Right atrium auricular region (tissue), 2 donors: ENCODE measurements at regions not wholly inside any gene's neighbourhood (a gene's known extent, or its start where the extent isn't known, plus 50 kb on each side); places are given as distances from the start of the nearest gene placed in this dataset.

Experiments used
- DNase-seq: peaks from one replicate; pipeline ENCODE4 v3.0.0-alpha.2; 2019; ENCODE audit warnings: low spot score
- H3K27ac ChIP-seq, 2 donors: fragments of 200-600 bp; sonication (generic); 1 replicate in 1 of 2; 2 replicates in 1 of 2; pipeline ENCODE4 v1.5.1; 2016 to 2019
- H3K27me3 ChIP-seq, 2 donors: fragments of 200-600 bp; sonication (generic); one replicate each; pipeline versions ENCODE4 v1.5.1 to v1.6.0; 2017 to 2019
- H3K36me3 ChIP-seq: fragments of 200-600 bp; sonication (generic); one replicate; pipeline ENCODE4 v1.5.1; 2016
- H3K4me1 ChIP-seq, 2 donors: fragments of 200-600 bp; sonication (generic); one replicate each; pipeline versions ENCODE4 v1.5.1 to v1.6.0; 2017 to 2019
- H3K4me3 ChIP-seq, 2 donors: fragments of 200-600 bp; sonication (generic); 1 replicate in 1 of 2; 2 replicates in 1 of 2; pipeline ENCODE4 v1.5.1; 2017 to 2019; ENCODE audit warnings: mild to moderate bottlenecking in 1 of 2, moderate library complexity in 1 of 2
- H3K9me3 ChIP-seq, 2 donors: fragments of 200-600 bp; sonication (generic); one replicate each; pipeline ENCODE4 v1.5.1; 2019
- TF ChIP-seq, protein P1 (sequence below), 2 donors: fragments of 200-600 bp; sonication (generic); IDR thresholded peaks; one replicate each; pipeline ENCODE4 v1.5.1; 2019; ENCODE audit warnings: antibody characterized with exemption in 2 of 2

DNA sequence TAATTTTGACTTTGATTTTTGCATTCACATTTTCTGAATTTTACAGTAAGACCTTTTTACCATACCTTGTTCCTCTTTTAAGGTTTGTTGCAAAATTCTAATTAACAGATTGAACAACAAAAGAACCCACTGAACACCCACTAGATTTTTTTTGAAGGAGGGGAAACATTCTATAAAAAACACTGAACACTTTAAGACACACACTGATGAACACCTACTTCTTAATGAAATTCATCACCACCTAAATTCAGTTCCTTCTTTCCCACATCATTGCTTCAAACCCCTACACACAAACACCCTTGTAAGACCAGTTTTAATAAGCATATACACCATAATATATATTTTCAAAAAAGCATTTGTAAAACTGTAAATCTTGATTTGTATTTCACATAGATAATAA is 559.0 kb upstream of the MEF2C start:
- Histone ChIP-seq H3K27ac (no peak overlapping the region), H3K9me3 (no peaks in the 10 kb centered on the region), H3K27me3 (no peaks in the 10 kb centered on the region), H3K4me3 (no peak overlapping the region), H3K4me1 (no peaks in the 10 kb centered on the region), H3K36me3 (no peaks in the 10 kb centered on the region)
- TF ChIP-seq, protein P1, sequence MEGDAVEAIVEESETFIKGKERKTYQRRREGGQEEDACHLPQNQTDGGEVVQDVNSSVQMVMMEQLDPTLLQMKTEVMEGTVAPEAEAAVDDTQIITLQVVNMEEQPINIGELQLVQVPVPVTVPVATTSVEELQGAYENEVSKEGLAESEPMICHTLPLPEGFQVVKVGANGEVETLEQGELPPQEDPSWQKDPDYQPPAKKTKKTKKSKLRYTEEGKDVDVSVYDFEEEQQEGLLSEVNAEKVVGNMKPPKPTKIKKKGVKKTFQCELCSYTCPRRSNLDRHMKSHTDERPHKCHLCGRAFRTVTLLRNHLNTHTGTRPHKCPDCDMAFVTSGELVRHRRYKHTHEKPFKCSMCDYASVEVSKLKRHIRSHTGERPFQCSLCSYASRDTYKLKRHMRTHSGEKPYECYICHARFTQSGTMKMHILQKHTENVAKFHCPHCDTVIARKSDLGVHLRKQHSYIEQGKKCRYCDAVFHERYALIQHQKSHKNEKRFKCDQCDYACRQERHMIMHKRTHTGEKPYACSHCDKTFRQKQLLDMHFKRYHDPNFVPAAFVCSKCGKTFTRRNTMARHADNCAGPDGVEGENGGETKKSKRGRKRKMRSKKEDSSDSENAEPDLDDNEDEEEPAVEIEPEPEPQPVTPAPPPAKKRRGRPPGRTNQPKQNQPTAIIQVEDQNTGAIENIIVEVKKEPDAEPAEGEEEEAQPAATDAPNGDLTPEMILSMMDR (IDR thresholded peaks at IDR 0.05) = no peak
- DNase-seq = no peak

DNA sequence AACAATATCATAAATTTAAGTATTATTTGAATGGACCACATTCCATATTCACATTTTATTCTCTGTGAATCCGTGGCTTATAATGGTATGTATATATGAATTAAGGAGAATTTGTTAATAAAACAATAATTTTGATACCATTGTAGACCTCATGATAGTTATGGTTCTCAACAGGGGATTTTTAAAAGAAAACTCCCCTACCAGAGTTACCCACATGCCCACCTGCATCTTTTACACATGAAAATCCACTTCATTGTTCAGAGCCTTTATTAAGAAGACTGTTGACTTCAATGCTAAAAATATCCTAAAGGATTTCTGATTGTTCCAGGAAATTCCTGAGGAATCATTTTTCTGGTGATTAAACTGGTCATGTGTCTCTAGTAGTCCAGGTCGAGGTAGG is 557.7 kb upstream of the MEF2C start:
- H3K27ac ChIP-seq = no peak overlapping the region
- no peak overlapping the region for H3K4me3 ChIP-seq
- H3K36me3 ChIP-seq = no peaks in the 10 kb centered on the region
- H3K4me1 ChIP-seq = no peaks in the 10 kb centered on the region
- DNase-seq = no peak
- TF ChIP-seq, protein P1 (IDR thresholded peaks at IDR 0.05) = no peak
- H3K27me3 ChIP-seq = no peaks in the 10 kb centered on the region
- no peaks in the 10 kb centered on the region for H3K9me3 ChIP-seq

DNA sequence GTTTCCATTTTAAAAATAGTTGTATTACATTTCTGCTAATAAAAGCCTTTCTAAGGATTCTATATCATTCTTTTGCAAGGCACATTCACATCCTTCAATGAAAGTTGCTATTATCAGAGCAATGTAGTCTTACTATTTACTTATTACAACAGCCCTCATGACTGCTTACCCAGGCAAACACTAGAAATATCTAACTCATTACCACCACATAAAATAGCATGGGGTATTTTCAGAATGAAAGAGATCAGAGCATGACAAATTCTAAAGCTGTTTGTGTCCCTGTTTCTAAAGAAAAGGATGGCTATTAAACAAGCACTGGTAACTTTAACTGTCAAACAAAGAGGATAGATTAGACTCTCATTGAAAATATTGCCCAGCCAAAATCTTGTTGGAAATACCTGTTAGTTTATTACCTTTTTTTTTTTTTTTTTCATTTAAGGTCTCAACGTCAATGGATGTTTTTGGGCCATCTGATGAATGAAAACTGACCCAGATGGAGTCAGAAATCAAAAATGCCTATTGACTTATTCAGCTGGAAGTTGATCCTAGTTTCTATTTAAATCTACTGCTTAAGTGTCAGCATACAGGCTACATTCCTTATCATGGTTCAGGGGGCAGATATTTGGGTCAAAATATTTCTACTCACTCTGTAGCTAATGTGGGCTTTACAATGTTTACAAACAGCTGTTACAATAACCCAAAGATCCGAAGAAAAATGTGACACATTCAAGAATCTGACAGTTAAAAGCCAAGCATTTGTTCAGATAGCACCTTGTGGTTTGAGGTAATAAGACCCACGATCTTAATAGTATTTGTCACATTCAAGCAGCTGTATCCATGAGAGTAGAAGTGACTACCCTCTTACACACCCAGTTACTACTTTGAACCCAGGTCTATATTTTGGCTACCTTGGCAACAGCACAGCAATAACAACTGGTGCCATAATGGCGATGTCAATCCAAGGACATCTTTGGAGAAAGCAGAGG is 554.8 kb upstream of the MEF2C start:
- Histone ChIP-seq H3K27ac (no peak overlapping the region), H3K4me3 (no peak overlapping the region), H3K36me3 (no peaks in the 10 kb centered on the region), H3K27me3 (no peaks in the 10 kb centered on the region), H3K9me3 (no peaks in the 10 kb centered on the region), H3K4me1 (no peaks in the 10 kb centered on the region)
- DNase-seq = no peak
- TF ChIP-seq, protein P1 (IDR thresholded peaks at IDR 0.05) = no peak

DNA sequence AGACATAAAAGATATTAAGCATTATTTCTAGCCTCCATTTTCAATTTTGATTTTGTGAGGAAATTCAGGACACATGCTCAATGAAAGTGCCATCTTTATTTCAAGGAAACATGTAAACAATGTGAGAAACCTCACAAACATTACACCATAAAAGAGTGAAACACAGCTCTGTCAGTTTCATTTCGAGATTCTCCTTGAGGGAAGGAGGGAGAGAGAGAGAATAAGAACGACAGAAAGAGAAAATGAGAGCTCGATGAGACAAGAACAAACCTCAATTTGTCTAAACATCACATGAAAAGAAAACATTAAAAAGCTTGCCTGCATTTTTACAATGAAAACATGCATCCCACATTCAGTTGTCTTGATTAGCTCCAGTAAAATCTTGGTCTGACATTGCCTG is 553.5 kb upstream of the MEF2C start:
- Histone ChIP-seq H3K27ac (no peak overlapping the region), H3K4me1 (no peaks in the 10 kb centered on the region)
- TF ChIP-seq, protein P1 (IDR thresholded peaks at IDR 0.05) = no peak

GRCh38 chr5:89435347-89435746 is 552.4 kb upstream of the MEF2C start:
- Histone ChIP-seq H3K27me3 (no peaks in the 10 kb centered on the region), H3K4me1 (no peaks in the 10 kb centered on the region), H3K27ac (no peak overlapping the region), H3K36me3 (no peaks in the 10 kb centered on the region), H3K4me3 (no peak overlapping the region), H3K9me3 (no peaks in the 10 kb centered on the region)
- TF ChIP-seq, protein P1 (IDR thresholded peaks at IDR 0.05) = no peak
- no peak for DNase-seq

More for the DNA sequence above, 553.5 kb upstream of the MEF2C start:
- no peak for DNase-seq
- Histone ChIP-seq H3K27me3 (no peaks in the 10 kb centered on the region), H3K36me3 (no peaks in the 10 kb centered on the region), H3K9me3 (no peaks in the 10 kb centered on the region), H3K4me3 (no peak overlapping the region)
